ENCODE measurements at regions not wholly inside any gene's neighbourhood (a gene's known extent, or its start where the extent isn't known, plus 50 kb on each side); places are given as distances from the start of the nearest gene placed in this dataset.
"Not testable (repeated sequence)": the region's sequence is repeated elsewhere in the genome, so short reads cannot be mapped to it uniquely, and the experiment has no call there.

GRCh38 chr13:19362946-19363510 is 181.4 kb upstream of the TUBA3C start:
- Histone ChIP-seq H3K4me3 (no peak overlapping the region), H3K27me3 (no peaks in the 10 kb centered on the region), H3K9me3 (no peaks in the 10 kb centered on the region), H3K36me3 (no peaks in the 10 kb centered on the region), H3K4me1 (no peaks in the 10 kb centered on the region), H3K27ac (no peak overlapping the region)
- WGBS, 2 donors (ENCODE audit: low coverage in 1 of 2): 28 to 44% methylated on average over 2 of the region's 2 CpGs
- no peak for ATAC-seq
- no peak for TF ChIP-seq EP300 (IDR thresholded peaks at IDR 0.05)
- TF ChIP-seq CTCF (IDR thresholded peaks at IDR 0.05): no peak
- no peak for TF ChIP-seq POLR2A (IDR thresholded peaks at IDR 0.05)
- no peak for TF ChIP-seq POLR2AphosphoS5 (IDR thresholded peaks at IDR 0.05)

GRCh38 chr13:19359697-19360096 is 178.1 kb upstream of the TUBA3C start:
- not testable (repeated sequence) for H3K27ac ChIP-seq, H3K27me3 ChIP-seq, H3K9me3 ChIP-seq, H3K36me3 ChIP-seq, H3K4me3 ChIP-seq, ATAC-seq, H3K4me1 ChIP-seq
- 80 to 100% methylated on average over 1 of the region's 2 CpGs for WGBS, 2 donors (ENCODE audit: low coverage in 1 of 2)

- WGBS, 2 donors (ENCODE audit: low coverage in 1 of 2): 83% methylated on average over 1 of the region's 14 CpGs; no CpG with 5 or more reads in 1 of the 2 donors
These were observed 164.3 kb upstream of the TUBA3C start for GRCh38 chr13:19345916-19346422.

GRCh38 chr13:19345158-19345557 is 163.5 kb upstream of the TUBA3C start:
- Histone ChIP-seq H3K4me1 (no peaks in the 10 kb centered on the region), H3K9me3 (no peaks in the 10 kb centered on the region), H3K27ac (no peak overlapping the region), H3K4me3 (no peak overlapping the region), H3K36me3 (no peaks in the 10 kb centered on the region), H3K27me3 (peaks cover 24% of the 10 kb centered on the region)
- ATAC-seq: no peak
- TF ChIP-seq POLR2AphosphoS5 (IDR thresholded peaks at IDR 0.05) (no peak), EP300 (IDR thresholded peaks at IDR 0.05) (no peak), POLR2A (IDR thresholded peaks at IDR 0.05) (no peak), CTCF (IDR thresholded peaks at IDR 0.05) (no peak)
- WGBS, 2 donors (ENCODE audit: low coverage in 1 of 2): 60% methylated on average over 1 of the region's 10 CpGs; no CpG with 5 or more reads in 1 of the 2 donors

More at GRCh38 chr13:19345916-19346422, 164.3 kb upstream of the TUBA3C start:
- H3K36me3 ChIP-seq: no peaks in the 10 kb centered on the region
- H3K4me1 ChIP-seq: no peaks in the 10 kb centered on the region
- H3K9me3 ChIP-seq: no peaks in the 10 kb centered on the region
- TF ChIP-seq POLR2AphosphoS5 (IDR thresholded peaks at IDR 0.05) (no peak), POLR2A (IDR thresholded peaks at IDR 0.05) (no peak), EP300 (IDR thresholded peaks at IDR 0.05) (no peak), CTCF (IDR thresholded peaks at IDR 0.05) (no peak)
- H3K4me3 ChIP-seq: no peak overlapping the region
- H3K27me3 ChIP-seq: peaks cover 20% of the 10 kb centered on the region
- H3K27ac ChIP-seq: no peak overlapping the region
- ATAC-seq: no peak

- not testable (repeated sequence) for H3K36me3 ChIP-seq, H3K27ac ChIP-seq, H3K9me3 ChIP-seq, H3K4me1 ChIP-seq, ATAC-seq
- peaks cover 29% of the 10 kb centered on the region for H3K27me3 ChIP-seq
- no CpG with 5 or more reads among the region's 50 CpGs for WGBS, 2 donors (ENCODE audit: low coverage in 1 of 2)
- peak overlapping the region in 1 of 2 donors; percentile 32 for H3K4me3 ChIP-seq
These were observed 163.0 kb upstream of the TUBA3C start for GRCh38 chr13:19344585-19345120.

GRCh38 chr13:19332378-19332777 is 150.8 kb upstream of the TUBA3C start:
- 49 to 55% methylated on average over 3 of the region's 3 CpGs for WGBS, 2 donors (ENCODE audit: low coverage in 1 of 2)

More at GRCh38 chr13:19332378-19332777, 150.8 kb upstream of the TUBA3C start:
- H3K4me1 ChIP-seq: no peaks in the 10 kb centered on the region
- TF ChIP-seq POLR2A (IDR thresholded peaks at IDR 0.05): no peak
- TF ChIP-seq CTCF (IDR thresholded peaks at IDR 0.05): no peak
- TF ChIP-seq POLR2AphosphoS5 (IDR thresholded peaks at IDR 0.05): no peak
- TF ChIP-seq EP300 (IDR thresholded peaks at IDR 0.05): no peak
- H3K4me3 ChIP-seq: no peak overlapping the region
- no peak for ATAC-seq
- no peaks in the 10 kb centered on the region for H3K36me3 ChIP-seq
- peaks cover 4% of the 10 kb centered on the region for H3K27me3 ChIP-seq
- H3K27ac ChIP-seq: no peak overlapping the region
- H3K9me3 ChIP-seq: no peaks in the 10 kb centered on the region

Data from gastroesophageal sphincter (tissue), 4 donors.